Prostate gland (tissue), 2 donors: ENCODE measurements at regions not wholly inside any gene's neighbourhood (a gene's known extent, or its start where the extent isn't known, plus 50 kb on each side); places are given as distances from the start of the nearest gene placed in this dataset.

Experiments
- CTCF ChIP-seq, 4 experiments: fragments of 200-600 bp in 2 of 4; fragments of 450-650 bp in 2 of 4; sonication (generic) in 2 of 4; IDR thresholded peaks; 1 replicate in 3 of 4; 2 replicates in 1 of 4; pipeline ENCODE4 v1.5.1; 2016 to 2019; ENCODE audit warnings: antibody characterized with exemption in 4 of 4, mild to moderate bottlenecking in 2 of 4, moderate library complexity in 2 of 4
- POLR2A ChIP-seq: fragments of 450-650 bp; IDR thresholded peaks from one replicate; pipeline ENCODE4 v1.6.1; 2016; ENCODE audit warnings: antibody characterized with exemption, mild to moderate bottlenecking

- TF ChIP-seq CTCF (IDR thresholded peaks at IDR 0.05) (no peak), POLR2A (no peak)
Measured at GRCh38 chr9:107628444-107628843, 138.9 kb upstream of the KLF4 start.
